ENCODE measurements at regions not wholly inside any gene's neighbourhood (a gene's known extent, or its start where the extent isn't known, plus 50 kb on each side); places are given as distances from the start of the nearest gene placed in this dataset.
"Not testable (repeated sequence)": the region's sequence is repeated elsewhere in the genome, so short reads cannot be mapped to it uniquely, and the experiment has no call there.

- DNase-seq: no peak
Measured at GRCh38 chr7:67301667-67302066, 305.0 kb downstream of the TYW1 start.

GRCh38 chr7:67302113-67303039 lies 305.7 kb downstream of the TYW1 start:
- DNase-seq: peak; percentile 99 to 100

- not testable (repeated sequence) for DNase-seq
Measured at GRCh38 chr7:67304846-67305245, 308.2 kb downstream of the TYW1 start.

- DNase-seq: peak; percentile 9 to 38
Measured at GRCh38 chr7:67306331-67306730, 309.7 kb downstream of the TYW1 start.

- peak in 1 of 2 donors; percentile 22 for DNase-seq
Measured at GRCh38 chr7:67309764-67310549, 313.3 kb downstream of the TYW1 start.

- peak in 1 of 2 donors; percentile 59 for DNase-seq
Measured at GRCh38 chr7:67311901-67312300, 315.3 kb downstream of the TYW1 start.

- no peak for DNase-seq
Measured at GRCh38 chr7:67313213-67313612, 316.6 kb downstream of the TYW1 start.

GRCh38 chr7:67316902-67317301 lies 320.3 kb downstream of the TYW1 start:
- DNase-seq: not testable (repeated sequence)

GRCh38 chr7:67328257-67328656 lies 331.6 kb downstream of the TYW1 start:
- not testable (repeated sequence) for DNase-seq

- DNase-seq: not testable (repeated sequence)
Measured at GRCh38 chr7:67335165-67335564, 338.5 kb downstream of the TYW1 start.

GRCh38 chr7:67335663-67336062 lies 339.0 kb downstream of the TYW1 start:
- DNase-seq: not testable (repeated sequence)

GRCh38 chr7:67338545-67338944 lies 341.9 kb downstream of the TYW1 start:
- not testable (repeated sequence) for DNase-seq

- no peak for DNase-seq
Measured at GRCh38 chr7:67341153-67341768, 344.6 kb downstream of the TYW1 start.

- no peak for DNase-seq
Measured at GRCh38 chr7:67343114-67343513, 346.5 kb downstream of the TYW1 start.

- no peak for DNase-seq
Measured at GRCh38 chr7:67343572-67343971, 346.9 kb downstream of the TYW1 start.

- no peak for DNase-seq
Measured at GRCh38 chr7:67344481-67345193, 348.0 kb downstream of the TYW1 start.

- no peak for DNase-seq
Measured at GRCh38 chr7:67346126-67346525, 349.5 kb downstream of the TYW1 start.

- DNase-seq: no peak
Measured at GRCh38 chr7:67346876-67347275, 350.2 kb downstream of the TYW1 start.

GRCh38 chr7:67348171-67348570 lies 351.5 kb downstream of the TYW1 start:
- DNase-seq: no peak

- DNase-seq: not testable (repeated sequence)
Measured at GRCh38 chr7:67357653-67358052, 361.0 kb downstream of the TYW1 start.

- not testable (repeated sequence) for DNase-seq
Measured at GRCh38 chr7:67358316-67358715, 361.7 kb downstream of the TYW1 start.

GRCh38 chr7:67358738-67359137 lies 362.1 kb downstream of the TYW1 start:
- not testable (repeated sequence) for DNase-seq

- no peak for DNase-seq
Measured at GRCh38 chr7:67359900-67360299, 363.3 kb downstream of the TYW1 start.

Data from inflammatory macrophage treated with lipopolysaccharide for 1 hour (primary cell).